Uterus (tissue), 2 donors: ENCODE measurements at regions not wholly inside any gene's neighbourhood (a gene's known extent, or its start where the extent isn't known, plus 50 kb on each side); places are given as distances from the start of the nearest gene placed in this dataset.

Source experiments
- POLR2A ChIP-seq, 2 donors: fragments of 450-650 bp; IDR thresholded peaks; one replicate each; pipeline ENCODE4 v1.6.1; 2016; ENCODE audit warnings: antibody characterized with exemption in 2 of 2, mild to moderate bottlenecking in 1 of 2, moderate library complexity in 1 of 2
- TF ChIP-seq, protein P1 (sequence below), 4 experiments: fragments of 200-600 bp in 2 of 4; fragments of 450-650 bp in 2 of 4; sonication (generic) in 2 of 4; IDR thresholded peaks; one replicate each; pipeline ENCODE4 v1.5.1; 2016 to 2019; ENCODE audit warnings: antibody characterized with exemption in 4 of 4, mild to moderate bottlenecking in 2 of 4, moderate library complexity in 1 of 4

GRCh38 chr18:39946623-39947061, 2008.4 kb upstream of the PIK3C3 start:
- TF ChIP-seq, protein P1, sequence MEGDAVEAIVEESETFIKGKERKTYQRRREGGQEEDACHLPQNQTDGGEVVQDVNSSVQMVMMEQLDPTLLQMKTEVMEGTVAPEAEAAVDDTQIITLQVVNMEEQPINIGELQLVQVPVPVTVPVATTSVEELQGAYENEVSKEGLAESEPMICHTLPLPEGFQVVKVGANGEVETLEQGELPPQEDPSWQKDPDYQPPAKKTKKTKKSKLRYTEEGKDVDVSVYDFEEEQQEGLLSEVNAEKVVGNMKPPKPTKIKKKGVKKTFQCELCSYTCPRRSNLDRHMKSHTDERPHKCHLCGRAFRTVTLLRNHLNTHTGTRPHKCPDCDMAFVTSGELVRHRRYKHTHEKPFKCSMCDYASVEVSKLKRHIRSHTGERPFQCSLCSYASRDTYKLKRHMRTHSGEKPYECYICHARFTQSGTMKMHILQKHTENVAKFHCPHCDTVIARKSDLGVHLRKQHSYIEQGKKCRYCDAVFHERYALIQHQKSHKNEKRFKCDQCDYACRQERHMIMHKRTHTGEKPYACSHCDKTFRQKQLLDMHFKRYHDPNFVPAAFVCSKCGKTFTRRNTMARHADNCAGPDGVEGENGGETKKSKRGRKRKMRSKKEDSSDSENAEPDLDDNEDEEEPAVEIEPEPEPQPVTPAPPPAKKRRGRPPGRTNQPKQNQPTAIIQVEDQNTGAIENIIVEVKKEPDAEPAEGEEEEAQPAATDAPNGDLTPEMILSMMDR (IDR thresholded peaks at IDR 0.05) = no peak
- TF ChIP-seq POLR2A (IDR thresholded peaks at IDR 0.05) = no peak
